GM23248 (cell line): ENCODE measurements at regions not wholly inside any gene's neighbourhood (a gene's known extent, or its start where the extent isn't known, plus 50 kb on each side); places are given as distances from the start of the nearest gene placed in this dataset.

ENCODE experiments used
- EZH2 ChIP-seq: fragments of 200-600 bp; sonication (generic); IDR thresholded peaks from 2 replicates; pipeline ENCODE4 v1.6.1; 2018; ENCODE audit warnings: antibody characterized with exemption, mild to moderate bottlenecking; ENCODE audit not compliant: insufficient read depth, poor library complexity, severe bottlenecking
- EZH2phosphoT487 ChIP-seq: fragments of 200-600 bp; sonication (generic); IDR thresholded peaks from 2 replicates; pipeline ENCODE4 v1.6.1; 2018; ENCODE audit warnings: antibody characterized with exemption, moderate library complexity, mild to moderate bottlenecking, low read depth; ENCODE audit not compliant: insufficient read depth

DNA sequence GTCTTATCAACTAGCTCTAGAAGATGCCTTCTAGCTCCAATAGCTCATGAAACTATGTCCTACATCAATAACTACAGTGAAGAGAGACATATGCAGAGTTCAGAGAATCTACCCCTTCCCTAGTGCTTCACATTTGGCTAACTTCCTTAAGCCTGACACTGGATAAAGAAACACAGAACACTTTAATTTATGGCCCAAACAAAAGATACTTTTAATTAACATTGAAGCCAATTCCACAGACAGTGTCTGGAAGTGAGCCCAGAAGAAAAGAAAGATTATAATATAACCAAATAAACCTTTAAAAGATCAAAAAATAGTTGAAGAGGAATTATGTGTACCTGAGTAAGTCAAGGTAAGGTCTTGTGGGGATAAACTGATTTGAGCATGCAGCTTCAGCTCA, 255.2 kb downstream of the C11orf87 start:
- no peak for TF ChIP-seq EZH2
- TF ChIP-seq EZH2phosphoT487: no peak
